ENCODE measurements at regions not wholly inside any gene's neighbourhood (a gene's known extent, or its start where the extent isn't known, plus 50 kb on each side); places are given as distances from the start of the nearest gene placed in this dataset.

- TF ChIP-seq CTCF (IDR thresholded peaks at IDR 0.05; ENCODE audit: low read depth, low read length), result no peak
- Histone ChIP-seq H3K4me1 (no peaks in the 10 kb centered on the region), H3K9me3 (no peaks in the 10 kb centered on the region), H3K36me3 (no peaks in the 10 kb centered on the region), H3K27me3 (no peaks in the 10 kb centered on the region), H3K4me3 (ENCODE audit: low read depth, low read length) (no peak overlapping the region)
- DNase-seq, result no peak
Observed at GRCh38 chr2:118449401-118449800, 361.1 kb downstream of the INSIG2 start.

GRCh38 chr2:118443596-118443995, 355.3 kb downstream of the INSIG2 start:
- Histone ChIP-seq H3K4me3 (ENCODE audit: low read depth, low read length) (no peak overlapping the region), H3K36me3 (no peaks in the 10 kb centered on the region), H3K27me3 (no peaks in the 10 kb centered on the region), H3K9me3 (no peaks in the 10 kb centered on the region), H3K4me1 (no peaks in the 10 kb centered on the region)
- TF ChIP-seq CTCF (IDR thresholded peaks at IDR 0.05; ENCODE audit: low read depth, low read length), result no peak
- no peak for DNase-seq

GRCh38 chr2:118442996-118443553, 354.8 kb downstream of the INSIG2 start:
- no peak for TF ChIP-seq CTCF (IDR thresholded peaks at IDR 0.05; ENCODE audit: low read depth, low read length)
- H3K4me3 ChIP-seq (ENCODE audit: low read depth, low read length), result no peak overlapping the region
- H3K9me3 ChIP-seq, result no peaks in the 10 kb centered on the region
- H3K27me3 ChIP-seq, result no peaks in the 10 kb centered on the region
- H3K4me1 ChIP-seq, result no peaks in the 10 kb centered on the region
- DNase-seq, result no peak
- H3K36me3 ChIP-seq, result no peaks in the 10 kb centered on the region

GRCh38 chr2:118442046-118442445, 353.8 kb downstream of the INSIG2 start:
- Histone ChIP-seq H3K9me3 (no peaks in the 10 kb centered on the region), H3K27me3 (no peaks in the 10 kb centered on the region), H3K4me1 (no peaks in the 10 kb centered on the region), H3K36me3 (no peaks in the 10 kb centered on the region), H3K4me3 (ENCODE audit: low read depth, low read length) (no peak overlapping the region)
- TF ChIP-seq CTCF (IDR thresholded peaks at IDR 0.05; ENCODE audit: low read depth, low read length), result no peak
- DNase-seq, result no peak

- Histone ChIP-seq H3K4me3 (ENCODE audit: low read depth, low read length) (no peak overlapping the region), H3K4me1 (no peaks in the 10 kb centered on the region), H3K27me3 (no peaks in the 10 kb centered on the region), H3K9me3 (no peaks in the 10 kb centered on the region), H3K36me3 (no peaks in the 10 kb centered on the region)
- no peak for TF ChIP-seq CTCF (IDR thresholded peaks at IDR 0.05; ENCODE audit: low read depth, low read length)
- no peak for DNase-seq
Observed at GRCh38 chr2:118440404-118441098, 352.3 kb downstream of the INSIG2 start.

GRCh38 chr2:118437501-118437900, 349.2 kb downstream of the INSIG2 start:
- no peak for TF ChIP-seq CTCF (IDR thresholded peaks at IDR 0.05; ENCODE audit: low read depth, low read length)
- H3K9me3 ChIP-seq, result no peaks in the 10 kb centered on the region
- H3K27me3 ChIP-seq, result no peaks in the 10 kb centered on the region
- DNase-seq, result no peak
- H3K4me3 ChIP-seq (ENCODE audit: low read depth, low read length), result no peak overlapping the region
- no peaks in the 10 kb centered on the region for H3K4me1 ChIP-seq
- H3K36me3 ChIP-seq, result no peaks in the 10 kb centered on the region

All from BE2C (cell line).